ENCODE measurements at regions not wholly inside any gene's neighbourhood (a gene's known extent, or its start where the extent isn't known, plus 50 kb on each side); places are given as distances from the start of the nearest gene placed in this dataset.

DNA sequence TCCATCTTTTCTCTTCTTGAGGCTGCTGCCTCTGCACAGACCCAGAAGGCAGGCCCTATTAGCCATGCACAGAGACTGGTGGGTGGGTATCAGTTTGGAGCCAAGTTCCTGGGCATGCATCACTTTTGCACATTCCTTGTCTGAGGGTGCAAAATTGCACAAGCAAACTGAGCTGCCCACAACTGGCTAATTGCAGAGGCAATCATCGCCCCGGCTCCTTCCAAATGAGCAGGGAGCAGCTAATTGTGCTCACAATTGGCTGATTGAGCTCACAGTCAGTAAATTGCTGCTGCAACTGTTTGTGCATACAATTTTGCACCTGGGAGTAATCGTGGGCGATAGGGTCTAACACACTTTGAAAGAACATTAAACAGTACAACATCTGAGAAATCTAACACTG is 511.4 kb downstream of the DHX35 start:
- TF ChIP-seq POLR2AphosphoS5 (IDR thresholded peaks at IDR 0.05; ENCODE audit: insufficient read depth, low read depth, low read length), result no peak
- TF ChIP-seq, protein P1, sequence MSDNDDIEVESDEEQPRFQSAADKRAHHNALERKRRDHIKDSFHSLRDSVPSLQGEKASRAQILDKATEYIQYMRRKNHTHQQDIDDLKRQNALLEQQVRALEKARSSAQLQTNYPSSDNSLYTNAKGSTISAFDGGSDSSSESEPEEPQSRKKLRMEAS (IDR thresholded peaks at IDR 0.05; ENCODE audit: insufficient read depth, insufficient read length), result no peak
- no peak for TF ChIP-seq GATA2 (IDR thresholded peaks at IDR 0.05; ENCODE audit: insufficient read depth, insufficient read length, low read depth, low read length)
- no peak for TF ChIP-seq FOS (IDR thresholded peaks at IDR 0.05; ENCODE audit: borderline replicate concordance, insufficient read depth, low read length)
- TF ChIP-seq EZH2 (IDR thresholded peaks at IDR 0.05; ENCODE audit: borderline replicate concordance, low read depth, low read length, severe bottlenecking), result no peak
- TF ChIP-seq POLR2A (IDR thresholded peaks at IDR 0.05; ENCODE audit: low read depth, low read length), result no peak
- TF ChIP-seq JUN (IDR thresholded peaks at IDR 0.05; ENCODE audit: borderline replicate concordance, insufficient read depth, insufficient read length, low read depth), result no peak
- TF ChIP-seq MYC (IDR thresholded peaks at IDR 0.05; ENCODE audit: low read depth, low read length), result no peak
- TF ChIP-seq, protein P2, sequence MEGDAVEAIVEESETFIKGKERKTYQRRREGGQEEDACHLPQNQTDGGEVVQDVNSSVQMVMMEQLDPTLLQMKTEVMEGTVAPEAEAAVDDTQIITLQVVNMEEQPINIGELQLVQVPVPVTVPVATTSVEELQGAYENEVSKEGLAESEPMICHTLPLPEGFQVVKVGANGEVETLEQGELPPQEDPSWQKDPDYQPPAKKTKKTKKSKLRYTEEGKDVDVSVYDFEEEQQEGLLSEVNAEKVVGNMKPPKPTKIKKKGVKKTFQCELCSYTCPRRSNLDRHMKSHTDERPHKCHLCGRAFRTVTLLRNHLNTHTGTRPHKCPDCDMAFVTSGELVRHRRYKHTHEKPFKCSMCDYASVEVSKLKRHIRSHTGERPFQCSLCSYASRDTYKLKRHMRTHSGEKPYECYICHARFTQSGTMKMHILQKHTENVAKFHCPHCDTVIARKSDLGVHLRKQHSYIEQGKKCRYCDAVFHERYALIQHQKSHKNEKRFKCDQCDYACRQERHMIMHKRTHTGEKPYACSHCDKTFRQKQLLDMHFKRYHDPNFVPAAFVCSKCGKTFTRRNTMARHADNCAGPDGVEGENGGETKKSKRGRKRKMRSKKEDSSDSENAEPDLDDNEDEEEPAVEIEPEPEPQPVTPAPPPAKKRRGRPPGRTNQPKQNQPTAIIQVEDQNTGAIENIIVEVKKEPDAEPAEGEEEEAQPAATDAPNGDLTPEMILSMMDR (IDR thresholded peaks at IDR 0.05; ENCODE audit: extremely low read depth in 1 of 2, insufficient read depth in 1 of 2, low read depth in 1 of 2, low read length in 2 of 2), result no peak
- dilution Hi-C loops (cut with MboI; ENCODE audit: extremely low pct_ligation_motif_present, low sequenced_read_pairs), result no loop called here
- POLR2A ChIA-PET, result no interaction called here

More for the DNA sequence above, 511.4 kb downstream of the DHX35 start:
- BruUV-seq (replicated peaks), result no TSS peak
- no peak overlapping the region for H3K4me2 ChIP-seq (ENCODE audit: insufficient read depth, low read length)
- no peaks in the 10 kb centered on the region for H3K4me1 ChIP-seq (ENCODE audit: control insufficient read depth, extremely low read depth, insufficient read depth, low read length)
- H3K9ac ChIP-seq (replicated peaks; ENCODE audit: extremely low read depth, insufficient read depth, low read length), result no peak overlapping the region
- H3K4me3 ChIP-seq (replicated peaks in 1 of 3; ENCODE audit: insufficient read depth in 1 of 3, low read depth in 1 of 3, low read length in 3 of 3), result no peak overlapping the region
- H3K79me2 ChIP-seq (ENCODE audit: control insufficient read depth, insufficient read depth, low read length), result no peaks in the 10 kb centered on the region
- H2AFZ ChIP-seq (ENCODE audit: low read depth, low read length), result no peak overlapping the region
- intact Hi-C loops (cut with micrococcal nuclease), result no loop called here
- H3K9me3 ChIP-seq (replicated peaks; ENCODE audit: control insufficient read depth, insufficient read depth, low read length), result no peaks in the 10 kb centered on the region
- no peaks in the 10 kb centered on the region for H3K36me3 ChIP-seq (ENCODE audit: control insufficient read depth in 2 of 2, extremely low read depth in 1 of 2, insufficient read depth in 2 of 2, low read length in 2 of 2)
- H3K9me1 ChIP-seq (replicated peaks; ENCODE audit: control insufficient read depth, extremely low read depth, insufficient read depth, low read length), result no peaks in the 10 kb centered on the region
- FAIRE-seq (no peak), DNase-seq (ENCODE audit: low read depth, low spot score) (no peak)
- CTCF ChIA-PET, result no interaction called here
- H3K27me3 ChIP-seq (ENCODE audit: control insufficient read depth in 2 of 2, insufficient read depth in 2 of 2, low read length in 2 of 2), result no peaks in the 10 kb centered on the region
- H4K20me1 ChIP-seq (replicated peaks; ENCODE audit: control insufficient read depth, extremely low read depth, insufficient read depth, low read length), result no peaks in the 10 kb centered on the region
- no peak overlapping the region for H3K27ac ChIP-seq (ENCODE audit: insufficient read depth, low read depth, low read length)
